ENCODE measurements at regions not wholly inside any gene's neighbourhood (a gene's known extent, or its start where the extent isn't known, plus 50 kb on each side); places are given as distances from the start of the nearest gene placed in this dataset.

GRCh38 chr2:234606896-234607295 is 110.0 kb upstream of the ARL4C start:
- no peak for DNase-seq (ENCODE audit: low read depth in 1 of 2, low spot score in 1 of 2)

GRCh38 chr2:234603619-234604018 is 106.7 kb upstream of the ARL4C start:
- no peak for DNase-seq (ENCODE audit: low read depth in 1 of 2, low spot score in 1 of 2)

GRCh38 chr2:234601213-234601612 is 104.3 kb upstream of the ARL4C start:
- no peak for DNase-seq (ENCODE audit: low read depth in 1 of 2, low spot score in 1 of 2)

DNA sequence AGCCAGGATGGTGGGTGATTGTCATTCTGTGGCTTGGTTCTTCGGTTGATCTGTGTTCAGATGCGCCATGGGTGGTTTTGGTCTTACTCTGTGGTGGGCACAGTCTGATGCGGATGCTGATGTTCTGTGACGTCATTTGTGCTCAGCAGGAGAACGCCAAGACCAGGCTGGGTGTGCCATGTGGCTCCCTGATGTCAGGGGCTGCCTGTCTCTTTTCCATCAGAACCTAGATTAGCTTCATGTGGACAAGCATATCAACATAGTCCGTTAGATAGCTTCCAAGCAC is 100.6 kb upstream of the ARL4C start:
- no peak for DNase-seq (ENCODE audit: low read depth in 1 of 2, low spot score in 1 of 2)

DNA sequence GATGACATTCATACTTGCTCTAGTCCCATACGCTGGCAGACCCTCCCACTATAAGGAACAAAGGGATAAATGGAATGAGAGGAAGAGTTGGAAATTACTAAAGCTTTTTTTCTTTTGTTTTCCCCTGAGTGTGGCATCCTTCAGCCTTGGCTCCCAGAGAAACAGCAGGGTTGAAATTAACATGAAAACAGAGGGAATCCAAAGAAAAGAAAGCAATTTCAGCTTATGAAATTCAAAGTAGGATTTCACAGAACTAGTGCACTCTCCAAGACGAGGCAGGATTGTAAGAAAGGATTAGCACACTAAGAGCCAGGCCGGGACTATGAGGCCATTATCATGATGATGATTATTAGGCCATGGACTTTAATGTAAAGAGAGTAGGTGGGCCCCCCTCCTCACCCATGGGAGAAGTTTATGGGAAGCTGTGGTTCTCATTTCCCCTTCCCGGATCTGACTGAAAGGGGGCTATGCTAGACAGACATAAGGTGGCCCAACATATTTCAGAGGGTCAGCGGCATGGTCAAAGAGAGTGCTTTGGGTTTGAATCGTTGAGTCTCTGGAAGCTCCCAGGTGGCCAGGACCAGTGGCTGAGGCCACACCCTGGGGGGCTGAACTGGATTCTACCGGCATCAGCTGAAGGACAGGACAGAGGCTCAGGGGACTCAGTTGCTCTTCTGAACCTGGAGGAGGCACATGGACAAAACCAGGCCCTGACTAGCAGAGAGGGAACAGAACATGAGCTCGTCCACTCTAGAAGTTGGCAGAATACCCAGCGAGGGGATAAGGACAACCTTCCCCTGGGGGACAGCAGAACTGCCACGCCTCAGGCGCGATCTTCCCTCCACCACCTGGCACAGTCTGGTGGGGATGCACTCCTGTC is 100.1 kb upstream of the ARL4C start:
- no peak for DNase-seq (ENCODE audit: low read depth in 1 of 2, low spot score in 1 of 2)

GRCh38 chr2:234595829-234596228 is 98.9 kb upstream of the ARL4C start:
- no peak for DNase-seq (ENCODE audit: low read depth in 1 of 2, low spot score in 1 of 2)

GRCh38 chr2:234594715-234595114 is 97.8 kb upstream of the ARL4C start:
- DNase-seq (ENCODE audit: low read depth in 1 of 2, low spot score in 1 of 2), result no peak

DNA sequence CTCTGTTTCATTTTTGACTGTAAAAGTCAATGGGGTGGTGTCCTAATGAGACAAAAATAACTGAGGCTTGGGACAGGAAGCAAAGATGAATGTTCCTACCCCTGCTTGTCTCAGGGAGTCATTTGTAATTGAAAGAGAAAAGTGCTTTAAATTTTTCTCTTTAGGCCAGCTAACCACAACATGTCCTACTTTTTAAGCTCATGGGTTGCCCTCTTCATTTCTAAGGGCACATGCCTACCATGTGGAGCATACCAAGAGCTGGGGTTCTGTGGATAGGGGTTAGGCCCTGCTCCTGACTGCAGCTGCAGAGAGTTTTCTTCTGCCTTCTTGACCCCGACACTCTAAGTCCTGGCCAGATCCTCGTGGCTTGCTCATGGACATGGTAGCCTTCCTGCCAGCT is 96.8 kb upstream of the ARL4C start:
- DNase-seq (ENCODE audit: low read depth in 1 of 2, low spot score in 1 of 2), result no peak

DNA sequence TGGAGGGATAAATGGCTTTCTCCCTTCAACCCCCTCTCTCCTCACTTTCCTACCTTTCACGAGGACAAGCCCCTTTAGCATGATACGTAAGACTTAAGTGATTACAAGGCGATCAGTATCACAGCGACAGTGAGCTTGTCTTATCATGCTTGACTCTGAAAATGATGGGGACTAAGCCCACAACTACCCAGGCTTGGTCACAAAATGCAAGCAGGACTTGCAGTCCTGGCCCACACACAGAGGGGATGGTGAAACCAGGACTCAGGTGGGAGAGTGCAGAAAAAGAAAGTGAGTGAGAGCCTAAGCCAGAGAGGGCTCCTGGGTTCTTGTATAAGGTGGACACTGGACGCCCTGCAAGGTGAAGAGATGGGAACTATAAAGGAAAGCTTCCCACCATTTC is 95.7 kb upstream of the ARL4C start:
- DNase-seq (ENCODE audit: low read depth in 1 of 2, low spot score in 1 of 2), result no peak

DNA sequence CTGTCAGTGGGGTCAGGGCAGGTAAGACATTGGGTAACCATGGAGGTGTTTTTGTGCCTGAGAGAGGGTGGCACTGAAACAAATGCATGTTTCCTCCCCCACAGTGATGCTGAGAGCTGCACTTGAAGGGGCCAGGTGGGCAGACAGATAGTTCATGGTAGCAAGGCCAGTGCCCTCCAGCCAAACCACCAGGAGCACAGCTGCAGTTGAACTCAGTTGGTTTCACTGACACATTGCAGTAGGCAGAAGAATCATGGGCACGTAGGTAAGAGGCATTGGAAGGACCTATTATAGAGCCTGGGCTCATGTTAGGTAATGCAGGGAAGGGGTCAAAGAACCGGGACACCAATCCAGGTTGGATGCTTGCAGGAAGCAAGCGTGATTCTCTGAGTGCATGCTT is 93.2 kb upstream of the ARL4C start:
- no peak for DNase-seq (ENCODE audit: low read depth in 1 of 2, low spot score in 1 of 2)

DNA sequence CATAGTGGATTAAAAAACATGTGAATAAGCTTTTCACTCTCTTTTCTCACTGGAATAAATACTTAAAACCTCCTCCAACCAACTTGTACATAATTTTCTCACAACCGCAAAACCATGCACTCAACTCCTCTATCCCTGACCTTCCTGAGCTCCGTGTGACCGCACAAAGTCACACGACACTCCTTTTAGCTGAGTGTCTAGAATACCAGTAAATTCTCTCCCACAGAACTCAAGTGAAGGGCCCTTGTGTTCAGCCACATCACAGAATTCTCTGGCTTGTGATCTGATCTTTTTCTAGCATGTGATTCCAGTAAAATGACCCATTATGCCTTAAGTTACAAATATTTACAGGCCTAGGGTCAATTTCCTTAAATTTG is 91.2 kb upstream of the ARL4C start:
- no peak for DNase-seq (ENCODE audit: low read depth in 1 of 2, low spot score in 1 of 2)

DNA sequence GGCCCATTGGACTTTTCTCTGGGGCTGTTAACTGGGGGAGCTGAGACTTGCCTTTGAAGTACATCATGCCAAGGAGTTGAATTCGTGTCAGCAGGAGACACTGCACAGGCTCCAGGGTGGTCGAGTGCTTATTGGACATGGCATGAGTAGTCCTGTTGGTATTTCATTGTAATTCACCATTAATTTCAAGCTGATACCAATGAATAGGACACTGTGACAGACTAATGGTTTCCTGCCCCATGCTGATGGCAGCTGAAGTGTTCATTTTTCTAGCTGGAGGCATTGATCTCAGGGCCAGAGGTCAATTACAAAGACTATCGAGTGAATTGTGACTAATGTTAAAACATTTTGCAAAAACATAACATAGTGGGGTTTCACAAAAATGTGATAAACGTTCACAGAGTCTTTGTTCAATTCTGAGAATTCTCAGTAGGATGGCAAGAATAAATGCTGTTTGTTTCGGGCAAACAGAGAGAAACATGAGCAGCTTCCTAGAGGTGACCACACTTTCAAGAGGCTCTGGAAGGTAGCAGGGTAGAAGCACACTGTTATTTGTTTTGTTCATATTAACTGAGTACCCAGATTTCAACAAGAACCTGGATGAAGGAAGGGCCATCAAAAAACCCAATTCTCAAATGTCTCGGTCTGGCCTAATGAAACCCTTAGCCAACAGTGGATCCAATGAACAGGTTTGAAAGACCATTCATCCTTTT is 90.6 kb upstream of the ARL4C start:
- DNase-seq (ENCODE audit: low read depth in 1 of 2, low spot score in 1 of 2), result no peak

GRCh38 chr2:234583331-234583730 is 86.5 kb upstream of the ARL4C start:
- DNase-seq (ENCODE audit: low read depth in 1 of 2, low spot score in 1 of 2), result no peak

DNA sequence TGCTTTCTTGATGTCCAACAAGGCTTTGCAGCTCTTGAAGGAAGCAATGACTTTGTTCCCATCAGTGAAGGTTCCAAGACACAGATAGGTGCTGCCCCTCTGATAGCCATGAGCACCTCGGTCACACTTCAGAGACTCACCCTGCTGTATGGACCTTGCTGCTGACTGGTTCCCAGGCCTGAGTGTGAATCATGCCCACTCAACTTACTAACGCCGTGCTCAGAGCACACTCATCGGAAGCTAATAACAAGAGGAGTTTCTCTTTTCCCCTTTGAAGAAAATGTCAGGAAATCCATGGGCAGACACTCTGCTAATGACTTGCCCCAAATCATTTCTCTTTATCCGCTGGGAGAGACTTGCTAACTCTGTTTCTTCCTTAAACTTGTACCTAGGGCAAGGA is 83.8 kb upstream of the ARL4C start:
- no peak for DNase-seq (ENCODE audit: low read depth in 1 of 2, low spot score in 1 of 2)

GRCh38 chr2:234579231-234579962 is 82.5 kb upstream of the ARL4C start:
- DNase-seq (ENCODE audit: low read depth in 1 of 2, low spot score in 1 of 2), result no peak

GRCh38 chr2:234578389-234578788 is 81.5 kb upstream of the ARL4C start:
- DNase-seq (ENCODE audit: low read depth in 1 of 2, low spot score in 1 of 2), result no peak

DNA sequence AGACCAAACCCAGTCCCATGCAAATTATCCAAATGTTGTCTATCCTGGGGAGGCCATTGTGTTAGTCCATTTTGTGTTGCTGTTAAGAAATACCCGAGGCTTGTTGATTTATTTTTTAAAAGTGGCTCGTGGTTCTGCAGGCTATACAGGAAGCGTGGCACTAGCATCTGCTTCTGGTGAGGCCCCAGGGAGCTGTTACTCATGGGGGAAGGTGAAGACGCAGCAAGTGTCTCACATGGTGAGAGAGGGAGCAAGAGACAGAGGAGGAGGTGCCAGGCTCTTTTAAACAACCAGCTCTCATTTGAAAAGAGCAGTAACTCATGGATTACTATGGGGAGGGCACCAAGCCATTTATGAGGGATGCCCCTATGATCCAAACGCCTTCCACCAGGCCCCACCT is 80.3 kb upstream of the ARL4C start:
- DNase-seq (ENCODE audit: low read depth in 1 of 2, low spot score in 1 of 2), result no peak

DNA sequence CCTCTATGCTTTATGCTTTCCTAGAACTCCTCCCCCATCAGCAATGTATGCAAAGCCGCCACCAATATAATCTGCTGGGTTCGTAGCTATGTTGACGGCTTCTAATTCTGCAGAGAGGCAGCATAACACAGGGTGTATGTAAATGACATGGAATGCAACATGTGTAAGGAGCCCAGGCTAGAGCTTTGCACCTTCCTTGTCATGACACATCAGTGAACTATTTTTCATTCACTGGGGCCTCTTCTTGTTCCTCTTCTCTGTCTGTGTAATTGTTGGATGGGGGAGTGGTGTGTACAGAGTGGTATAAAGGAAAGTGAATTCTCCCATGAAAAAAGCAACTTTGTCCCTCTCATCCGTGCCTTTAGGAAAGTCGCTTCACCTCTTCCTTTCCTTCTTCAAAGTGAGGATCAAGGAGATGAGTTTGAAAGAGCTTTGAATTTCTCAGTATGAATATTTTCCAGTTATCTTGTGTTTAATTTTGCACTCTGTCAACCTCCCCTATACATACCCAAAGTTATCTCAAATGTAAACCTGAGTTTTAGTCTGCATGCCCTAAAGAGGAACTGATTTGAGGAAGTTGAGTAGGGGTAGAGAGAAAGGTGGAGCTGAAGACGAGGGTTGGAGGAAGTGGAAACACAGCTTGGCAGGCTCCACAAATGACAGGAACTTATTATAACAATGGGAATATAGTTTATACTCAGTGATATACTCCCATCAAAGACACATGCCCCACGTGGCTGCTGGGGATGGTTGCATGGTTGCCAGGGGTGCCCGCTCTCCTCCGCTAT is 74.9 kb upstream of the ARL4C start:
- no peak for DNase-seq (ENCODE audit: low read depth in 1 of 2, low spot score in 1 of 2)

DNA sequence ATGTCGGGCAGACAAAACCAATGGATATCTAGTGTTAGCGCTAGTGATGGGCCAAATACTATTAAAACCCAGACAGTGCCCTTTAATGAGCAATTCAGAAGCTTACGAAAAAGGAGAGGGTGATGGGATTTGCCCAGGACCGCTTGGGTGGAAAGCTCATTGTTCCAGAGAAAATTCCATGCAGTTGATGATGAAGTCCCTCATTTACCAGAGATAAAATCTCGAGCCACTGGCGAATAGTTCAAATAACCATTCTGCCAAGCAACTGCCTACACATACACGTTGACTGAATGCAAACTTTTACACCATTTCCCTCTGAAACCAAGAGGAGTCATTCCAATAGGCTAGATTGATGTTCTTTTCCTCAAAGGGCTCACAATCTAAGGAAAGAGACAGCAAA is 73.6 kb upstream of the ARL4C start:
- DNase-seq (ENCODE audit: low read depth in 1 of 2, low spot score in 1 of 2), result no peak

GRCh38 chr2:234569776-234570430 is 73.0 kb upstream of the ARL4C start:
- DNase-seq (ENCODE audit: low read depth in 1 of 2, low spot score in 1 of 2), result no peak

DNA sequence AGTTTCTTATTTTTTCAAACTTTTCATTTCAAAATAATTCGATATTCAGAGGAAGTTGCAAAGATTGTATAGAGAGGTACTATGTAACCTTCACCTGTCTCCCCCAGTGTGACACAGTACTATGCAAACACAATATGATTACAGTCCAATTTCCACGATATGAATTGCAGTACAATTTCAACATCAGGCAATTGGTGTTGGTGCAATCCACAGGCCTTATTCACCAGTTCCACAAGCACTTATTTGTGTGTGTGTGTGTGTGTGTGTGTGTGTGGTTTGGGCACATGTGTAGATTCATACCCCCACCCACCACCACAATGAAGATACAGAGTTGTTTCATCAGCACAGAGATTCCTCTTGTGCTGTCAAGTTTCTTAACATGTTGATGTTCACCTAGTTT is 69.7 kb upstream of the ARL4C start:
- no peak for DNase-seq (ENCODE audit: low read depth in 1 of 2, low spot score in 1 of 2)

Data from activated T-helper 1 cell treated with anti-CD3 and anti-CD28 coated beads, Interleukin-2, amount 50 U/mL, for 16 hours (primary cell).